ENCODE measurements at regions not wholly inside any gene's neighbourhood (a gene's known extent, or its start where the extent isn't known, plus 50 kb on each side); places are given as distances from the start of the nearest gene placed in this dataset.

GRCh38 chr3:159305017-159305416 is 503.2 kb downstream of the MFSD1 start:
- BruUV-seq (replicated peaks): no TSS peak
- no peak overlapping the region for H3K4me3 ChIP-seq
- H3K4me1 ChIP-seq (replicated peaks in 1 of 2; ENCODE audit: control insufficient read depth in 2 of 2, insufficient read depth in 2 of 2, low read length in 2 of 2): no peaks in the 10 kb centered on the region
- no peaks in the 10 kb centered on the region for H4K20me1 ChIP-seq (replicated peaks; ENCODE audit: control insufficient read depth, insufficient read depth, low read length)
- no peaks in the 10 kb centered on the region for H3K27me3 ChIP-seq (ENCODE audit: control insufficient read depth in 2 of 2, insufficient read depth in 2 of 2, low read length in 2 of 2)
- H2AFZ ChIP-seq (ENCODE audit: low read depth, low read length): no peak overlapping the region
- TF ChIP-seq PCBP2 (IDR thresholded peaks at IDR 0.05; ENCODE audit: low read depth, low read length, poor library complexity, severe bottlenecking) (no peak), ZNF830 (CRISPR knock-in tag; IDR thresholded peaks at IDR 0.05) (no peak), JUND (IDR thresholded peaks at IDR 0.05; ENCODE audit: borderline replicate concordance, low read depth, low read length) (no peak), JUND (tag; IDR thresholded peaks at IDR 0.05; ENCODE audit: borderline replicate concordance, low read depth, low read length) (no peak), PHF20 (IDR thresholded peaks at IDR 0.05; ENCODE audit: partially characterized antibody) (no peak), FOXA3 (CRISPR knock-in tag; conservative IDR thresholded peaks at IDR 0.05 in 1 of 2, IDR thresholded peaks at IDR 0.05 in 1 of 2) (no peak), RUNX1 (IDR thresholded peaks at IDR 0.05; ENCODE audit: low read depth) (no peak), TFAM (CRISPR knock-in tag; conservative IDR thresholded peaks at IDR 0.05) (no peak), ZNF589 (CRISPR knock-in tag; IDR thresholded peaks at IDR 0.05; ENCODE audit: low read depth) (no peak), KDM4B (IDR thresholded peaks at IDR 0.05; ENCODE audit: borderline replicate concordance in 2 of 2, low read depth in 1 of 2) (no peak), KLF1 (tag; IDR thresholded peaks at IDR 0.05) (no peak), EZH2 (IDR thresholded peaks at IDR 0.05; ENCODE audit: borderline replicate concordance, low read depth, low read length) (no peak), PML (IDR thresholded peaks at IDR 0.05; ENCODE audit: low read length) (no peak), MCM7 (IDR thresholded peaks at IDR 0.05) (no peak), ZNF695 (CRISPR knock-in tag; IDR thresholded peaks at IDR 0.05) (no peak), HDAC2 (IDR thresholded peaks at IDR 0.05) (no peak), NEUROD1 (IDR thresholded peaks at IDR 0.05; ENCODE audit: borderline replicate concordance, low read depth, low read length, partially characterized antibody) (no peak)
- TF ChIP-seq, protein P1, sequence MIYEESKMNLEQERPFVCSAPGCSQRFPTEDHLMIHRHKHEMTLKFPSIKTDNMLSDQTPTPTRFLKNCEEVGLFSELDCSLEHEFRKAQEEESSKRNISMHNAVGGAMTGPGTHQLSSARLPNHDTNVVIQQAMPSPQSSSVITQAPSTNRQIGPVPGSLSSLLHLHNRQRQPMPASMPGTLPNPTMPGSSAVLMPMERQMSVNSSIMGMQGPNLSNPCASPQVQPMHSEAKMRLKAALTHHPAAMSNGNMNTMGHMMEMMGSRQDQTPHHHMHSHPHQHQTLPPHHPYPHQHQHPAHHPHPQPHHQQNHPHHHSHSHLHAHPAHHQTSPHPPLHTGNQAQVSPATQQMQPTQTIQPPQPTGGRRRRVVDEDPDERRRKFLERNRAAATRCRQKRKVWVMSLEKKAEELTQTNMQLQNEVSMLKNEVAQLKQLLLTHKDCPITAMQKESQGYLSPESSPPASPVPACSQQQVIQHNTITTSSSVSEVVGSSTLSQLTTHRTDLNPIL (CRISPR knock-in tag; IDR thresholded peaks at IDR 0.05): no peak
- TF ChIP-seq, protein P2, sequence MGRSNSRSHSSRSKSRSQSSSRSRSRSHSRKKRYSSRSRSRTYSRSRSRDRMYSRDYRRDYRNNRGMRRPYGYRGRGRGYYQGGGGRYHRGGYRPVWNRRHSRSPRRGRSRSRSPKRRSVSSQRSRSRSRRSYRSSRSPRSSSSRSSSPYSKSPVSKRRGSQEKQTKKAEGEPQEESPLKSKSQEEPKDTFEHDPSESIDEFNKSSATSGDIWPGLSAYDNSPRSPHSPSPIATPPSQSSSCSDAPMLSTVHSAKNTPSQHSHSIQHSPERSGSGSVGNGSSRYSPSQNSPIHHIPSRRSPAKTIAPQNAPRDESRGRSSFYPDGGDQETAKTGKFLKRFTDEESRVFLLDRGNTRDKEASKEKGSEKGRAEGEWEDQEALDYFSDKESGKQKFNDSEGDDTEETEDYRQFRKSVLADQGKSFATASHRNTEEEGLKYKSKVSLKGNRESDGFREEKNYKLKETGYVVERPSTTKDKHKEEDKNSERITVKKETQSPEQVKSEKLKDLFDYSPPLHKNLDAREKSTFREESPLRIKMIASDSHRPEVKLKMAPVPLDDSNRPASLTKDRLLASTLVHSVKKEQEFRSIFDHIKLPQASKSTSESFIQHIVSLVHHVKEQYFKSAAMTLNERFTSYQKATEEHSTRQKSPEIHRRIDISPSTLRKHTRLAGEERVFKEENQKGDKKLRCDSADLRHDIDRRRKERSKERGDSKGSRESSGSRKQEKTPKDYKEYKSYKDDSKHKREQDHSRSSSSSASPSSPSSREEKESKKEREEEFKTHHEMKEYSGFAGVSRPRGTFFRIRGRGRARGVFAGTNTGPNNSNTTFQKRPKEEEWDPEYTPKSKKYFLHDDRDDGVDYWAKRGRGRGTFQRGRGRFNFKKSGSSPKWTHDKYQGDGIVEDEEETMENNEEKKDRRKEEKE (IDR thresholded peaks at IDR 0.05; ENCODE audit: borderline replicate concordance in 1 of 2, control insufficient read depth in 1 of 2, low read depth in 2 of 2, low read length in 1 of 2): no peak
- TF ChIP-seq, protein P3, sequence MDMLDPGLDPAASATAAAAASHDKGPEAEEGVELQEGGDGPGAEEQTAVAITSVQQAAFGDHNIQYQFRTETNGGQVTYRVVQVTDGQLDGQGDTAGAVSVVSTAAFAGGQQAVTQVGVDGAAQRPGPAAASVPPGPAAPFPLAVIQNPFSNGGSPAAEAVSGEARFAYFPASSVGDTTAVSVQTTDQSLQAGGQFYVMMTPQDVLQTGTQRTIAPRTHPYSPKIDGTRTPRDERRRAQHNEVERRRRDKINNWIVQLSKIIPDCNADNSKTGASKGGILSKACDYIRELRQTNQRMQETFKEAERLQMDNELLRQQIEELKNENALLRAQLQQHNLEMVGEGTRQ (CRISPR knock-in tag; IDR thresholded peaks at IDR 0.05): no peak
- no peaks in the 10 kb centered on the region for H3K79me2 ChIP-seq (ENCODE audit: control insufficient read depth, insufficient read depth, low read length)
- H3K27ac ChIP-seq (ENCODE audit: extremely low read depth, low read depth, low read length): no peak overlapping the region
- no peaks in the 10 kb centered on the region for H3K9me1 ChIP-seq (ENCODE audit: control insufficient read depth, insufficient read depth, low read length)
- no peak for ATAC-seq
- no peaks in the 10 kb centered on the region for H3K36me3 ChIP-seq (ENCODE audit: control insufficient read depth, insufficient read depth, low read length)
- no peak overlapping the region for H3K4me2 ChIP-seq (ENCODE audit: insufficient read depth, low read length)
- no peak overlapping the region for H3K9ac ChIP-seq (ENCODE audit: insufficient read depth in 1 of 2, low read depth in 2 of 2, low read length in 2 of 2)
- in situ Hi-C loops (cut with MboI) (no loop called here), intact Hi-C loops (cut with micrococcal nuclease) (no loop called here)
- no peaks in the 10 kb centered on the region; the same call in none of the 2 replicates for H3K9me3 ChIP-seq (replicated peaks; ENCODE audit: control insufficient read depth, insufficient read depth, low read depth, low read length)
- POLR2A ChIA-PET: no interaction called here
- CTCF ChIA-PET (ENCODE audit: low intra/inter-chr PET ratio): interaction anchor here (0.7 kb wide), 1 partner anchor 53 kb away, joined by 3 read pairs; no protein-coding TSS in a partner anchor
- DNase-seq (ENCODE audit: extremely low read depth in 1 of 4, low spot score in 3 of 4): no peak
- FAIRE-seq: no peak
